ENCODE measurements at regions not wholly inside any gene's neighbourhood (a gene's known extent, or its start where the extent isn't known, plus 50 kb on each side); places are given as distances from the start of the nearest gene placed in this dataset.
"Not testable (repeated sequence)": the region's sequence is repeated elsewhere in the genome, so short reads cannot be mapped to it uniquely, and the experiment has no call there.

- no peak for DNase-seq
- Mint-ChIP-seq H3K4me3 (no peak overlapping the region), H3K9me3 (no peaks in the 10 kb centered on the region), H3K36me3 (ENCODE audit: low read depth) (no peaks in the 10 kb centered on the region), H3K4me1 (no peaks in the 10 kb centered on the region), H3K27me3 (peaks cover 14% of the 10 kb centered on the region), H3K27ac (no peak overlapping the region)
- POLR2A ChIA-PET: no interaction called here
- CTCF ChIA-PET: no interaction called here
Observed at GRCh38 chr1:213438339-213438738, 387.3 kb downstream of the RPS6KC1 start.

GRCh38 chr1:213439703-213440102 lies 388.7 kb downstream of the RPS6KC1 start:
- Mint-ChIP-seq H3K27me3 (peaks cover 10% of the 10 kb centered on the region), H3K9me3 (no peaks in the 10 kb centered on the region), H3K36me3 (ENCODE audit: low read depth) (no peaks in the 10 kb centered on the region), H3K4me3 (no peak overlapping the region), H3K27ac (no peak overlapping the region), H3K4me1 (no peaks in the 10 kb centered on the region)
- CTCF ChIA-PET: interaction anchor here (1.4 kb wide), 1 partner anchor 18 kb away, joined by 3 read pairs; no protein-coding TSS in a partner anchor
- POLR2A ChIA-PET: no interaction called here
- DNase-seq: no peak

- H3K4me1 Mint-ChIP-seq: no peaks in the 10 kb centered on the region
- no peak overlapping the region for H3K27ac Mint-ChIP-seq
- ChIA-PET CTCF (interaction anchor here (1.4 kb wide), 1 partner anchor 19 kb away, joined by 3 read pairs; no protein-coding TSS in a partner anchor), POLR2A (no interaction called here)
- H3K27me3 Mint-ChIP-seq: peaks cover 7% of the 10 kb centered on the region
- no peak for DNase-seq
- no peaks in the 10 kb centered on the region for H3K9me3 Mint-ChIP-seq
- no peak overlapping the region for H3K4me3 Mint-ChIP-seq
- no peaks in the 10 kb centered on the region for H3K36me3 Mint-ChIP-seq (ENCODE audit: low read depth)
Observed at GRCh38 chr1:213440766-213441165, 389.7 kb downstream of the RPS6KC1 start.

GRCh38 chr1:213443415-213443814 lies 392.4 kb downstream of the RPS6KC1 start:
- Mint-ChIP-seq H3K36me3 (ENCODE audit: low read depth) (no peaks in the 10 kb centered on the region), H3K27ac (no peak overlapping the region), H3K27me3 (no peaks in the 10 kb centered on the region), H3K4me3 (no peak overlapping the region), H3K4me1 (no peaks in the 10 kb centered on the region), H3K9me3 (no peaks in the 10 kb centered on the region)
- POLR2A ChIA-PET: no interaction called here
- no peak for DNase-seq
- CTCF ChIA-PET: no interaction called here

GRCh38 chr1:213444224-213444623 lies 393.2 kb downstream of the RPS6KC1 start:
- H3K36me3 Mint-ChIP-seq (ENCODE audit: low read depth): no peaks in the 10 kb centered on the region
- CTCF ChIA-PET: no interaction called here
- no peak overlapping the region for H3K27ac Mint-ChIP-seq
- H3K27me3 Mint-ChIP-seq: no peaks in the 10 kb centered on the region
- no peaks in the 10 kb centered on the region for H3K9me3 Mint-ChIP-seq
- POLR2A ChIA-PET: no interaction called here
- H3K4me3 Mint-ChIP-seq: no peak overlapping the region
- DNase-seq: no peak
- H3K4me1 Mint-ChIP-seq: no peaks in the 10 kb centered on the region

- Mint-ChIP-seq H3K4me1 (no peaks in the 10 kb centered on the region), H3K27ac (no peak overlapping the region), H3K9me3 (no peaks in the 10 kb centered on the region), H3K36me3 (ENCODE audit: low read depth) (no peaks in the 10 kb centered on the region), H3K4me3 (no peak overlapping the region), H3K27me3 (no peaks in the 10 kb centered on the region)
- ChIA-PET CTCF (no interaction called here), POLR2A (no interaction called here)
- no peak for DNase-seq
Observed at GRCh38 chr1:213446496-213446895, 395.5 kb downstream of the RPS6KC1 start.

- Mint-ChIP-seq H3K27me3 (no peaks in the 10 kb centered on the region), H3K4me1 (no peaks in the 10 kb centered on the region), H3K4me3 (no peak overlapping the region), H3K9me3 (no peaks in the 10 kb centered on the region), H3K36me3 (ENCODE audit: low read depth) (no peaks in the 10 kb centered on the region), H3K27ac (no peak overlapping the region)
- no peak for DNase-seq
- ChIA-PET POLR2A (no interaction called here), CTCF (no interaction called here)
Observed at GRCh38 chr1:213448360-213448759, 397.3 kb downstream of the RPS6KC1 start.

GRCh38 chr1:213448776-213449175 lies 397.7 kb downstream of the RPS6KC1 start:
- H3K36me3 Mint-ChIP-seq (ENCODE audit: low read depth): no peaks in the 10 kb centered on the region
- H3K4me3 Mint-ChIP-seq: no peak overlapping the region
- H3K9me3 Mint-ChIP-seq: no peaks in the 10 kb centered on the region
- no peak for DNase-seq
- no peak overlapping the region for H3K27ac Mint-ChIP-seq
- CTCF ChIA-PET: no interaction called here
- H3K4me1 Mint-ChIP-seq: no peaks in the 10 kb centered on the region
- POLR2A ChIA-PET: no interaction called here
- no peaks in the 10 kb centered on the region for H3K27me3 Mint-ChIP-seq

- ChIA-PET POLR2A (no interaction called here), CTCF (interaction anchor here (0.6 to 1.4 kb wide), 2 partner anchors 10 to 42 kb away, joined by 4 read pairs; no protein-coding TSS in a partner anchor)
- no peaks in the 10 kb centered on the region for H3K36me3 Mint-ChIP-seq (ENCODE audit: low read depth)
- H3K4me1 Mint-ChIP-seq: no peaks in the 10 kb centered on the region
- no peaks in the 10 kb centered on the region for H3K27me3 Mint-ChIP-seq
- H3K27ac Mint-ChIP-seq: no peak overlapping the region
- no peak for DNase-seq
- H3K9me3 Mint-ChIP-seq: no peaks in the 10 kb centered on the region
- H3K4me3 Mint-ChIP-seq: no peak overlapping the region
Observed at GRCh38 chr1:213452501-213452900, 401.5 kb downstream of the RPS6KC1 start.

- Mint-ChIP-seq H3K4me3 (no peak overlapping the region), H3K4me1 (no peaks in the 10 kb centered on the region), H3K27me3 (no peaks in the 10 kb centered on the region), H3K27ac (no peak overlapping the region), H3K36me3 (ENCODE audit: low read depth) (no peaks in the 10 kb centered on the region), H3K9me3 (no peaks in the 10 kb centered on the region)
- no peak for DNase-seq
- CTCF ChIA-PET: no interaction called here
- POLR2A ChIA-PET: no interaction called here
Observed at GRCh38 chr1:213457186-213457585, 406.1 kb downstream of the RPS6KC1 start.

GRCh38 chr1:213457733-213458132 lies 406.7 kb downstream of the RPS6KC1 start:
- Mint-ChIP-seq H3K9me3 (no peaks in the 10 kb centered on the region), H3K27ac (no peak overlapping the region), H3K4me1 (no peaks in the 10 kb centered on the region), H3K4me3 (no peak overlapping the region), H3K36me3 (ENCODE audit: low read depth) (no peaks in the 10 kb centered on the region), H3K27me3 (no peaks in the 10 kb centered on the region)
- ChIA-PET POLR2A (no interaction called here), CTCF (no interaction called here)
- no peak for DNase-seq

GRCh38 chr1:213462374-213462773 lies 411.3 kb downstream of the RPS6KC1 start:
- DNase-seq; H3K9me3 Mint-ChIP-seq; H3K4me3 Mint-ChIP-seq; H3K36me3 Mint-ChIP-seq (ENCODE audit: low read depth); H3K27ac Mint-ChIP-seq; POLR2A ChIA-PET; H3K27me3 Mint-ChIP-seq; CTCF ChIA-PET; H3K4me1 Mint-ChIP-seq: not testable (repeated sequence)

- no peak overlapping the region for H3K4me3 Mint-ChIP-seq
- CTCF ChIA-PET: no interaction called here
Observed at GRCh38 chr1:213464786-213465460, 413.9 kb downstream of the RPS6KC1 start.

GRCh38 chr1:213466541-213466940 lies 415.5 kb downstream of the RPS6KC1 start:
- Mint-ChIP-seq H3K27me3 (peaks cover 1% of the 10 kb centered on the region), H3K4me3 (no peak overlapping the region), H3K36me3 (ENCODE audit: low read depth) (no peaks in the 10 kb centered on the region), H3K9me3 (no peaks in the 10 kb centered on the region), H3K4me1 (no peaks in the 10 kb centered on the region), H3K27ac (no peak overlapping the region)
- CTCF ChIA-PET: no interaction called here
- no peak for DNase-seq
- POLR2A ChIA-PET: no interaction called here

More at GRCh38 chr1:213464786-213465460, 413.9 kb downstream of the RPS6KC1 start:
- Mint-ChIP-seq H3K27me3 (peaks cover 1% of the 10 kb centered on the region), H3K36me3 (ENCODE audit: low read depth) (no peaks in the 10 kb centered on the region), H3K9me3 (no peaks in the 10 kb centered on the region), H3K4me1 (no peaks in the 10 kb centered on the region), H3K27ac (no peak overlapping the region)
- DNase-seq: no peak
- POLR2A ChIA-PET: no interaction called here

Data from activated CD4-positive, alpha-beta T cell treated with anti-CD3 and anti-CD28 coated beads, Interleukin-2, amount 10 ng/mL, durations not matched to agents 7 days and 5 days (primary cell).